Fibroblast of lung (primary cell): ENCODE measurements at regions not wholly inside any gene's neighbourhood (a gene's known extent, or its start where the extent isn't known, plus 50 kb on each side); places are given as distances from the start of the nearest gene placed in this dataset.

Experiments
- EZH2 ChIP-seq: IDR thresholded peaks from 2 replicates; pipeline ENCODE4 v1.5.1; 2012; ENCODE audit warnings: low read length, control low read depth, mild to moderate bottlenecking; ENCODE audit errors: missing control alignments
- TF ChIP-seq, protein P1 (sequence below), 2 donors: IDR thresholded peaks in 1 of 2; conservative IDR thresholded peaks in 1 of 2; 1 replicate in 1 of 2; 2 replicates in 1 of 2; pipeline ENCODE4 v1.5.1; 2011 to 2012; ENCODE audit warnings: low read length in 2 of 2, control low read depth in 1 of 2, inconsistent platforms in 1 of 2, low read depth in 1 of 2, mild to moderate bottlenecking in 1 of 2

DNA sequence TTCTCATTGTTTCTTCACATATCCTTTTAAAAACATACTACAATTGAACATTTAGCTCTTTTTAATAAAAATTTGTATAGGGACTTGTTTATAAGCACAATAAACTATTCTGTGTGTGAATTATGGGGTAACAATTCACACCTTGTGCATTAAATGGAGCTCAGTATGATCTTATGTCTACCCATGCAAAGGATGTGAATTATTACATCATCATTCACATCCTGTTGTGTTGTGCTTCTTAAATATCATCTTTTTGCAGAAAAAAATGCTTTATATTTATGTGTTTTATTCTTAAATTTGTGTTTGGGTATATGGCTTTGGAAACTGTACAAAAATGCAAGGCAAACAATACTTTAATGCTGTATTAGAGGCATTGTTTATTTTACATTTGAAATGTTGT lies 96.7 kb upstream of the PABPC4L start:
- TF ChIP-seq, protein P1, sequence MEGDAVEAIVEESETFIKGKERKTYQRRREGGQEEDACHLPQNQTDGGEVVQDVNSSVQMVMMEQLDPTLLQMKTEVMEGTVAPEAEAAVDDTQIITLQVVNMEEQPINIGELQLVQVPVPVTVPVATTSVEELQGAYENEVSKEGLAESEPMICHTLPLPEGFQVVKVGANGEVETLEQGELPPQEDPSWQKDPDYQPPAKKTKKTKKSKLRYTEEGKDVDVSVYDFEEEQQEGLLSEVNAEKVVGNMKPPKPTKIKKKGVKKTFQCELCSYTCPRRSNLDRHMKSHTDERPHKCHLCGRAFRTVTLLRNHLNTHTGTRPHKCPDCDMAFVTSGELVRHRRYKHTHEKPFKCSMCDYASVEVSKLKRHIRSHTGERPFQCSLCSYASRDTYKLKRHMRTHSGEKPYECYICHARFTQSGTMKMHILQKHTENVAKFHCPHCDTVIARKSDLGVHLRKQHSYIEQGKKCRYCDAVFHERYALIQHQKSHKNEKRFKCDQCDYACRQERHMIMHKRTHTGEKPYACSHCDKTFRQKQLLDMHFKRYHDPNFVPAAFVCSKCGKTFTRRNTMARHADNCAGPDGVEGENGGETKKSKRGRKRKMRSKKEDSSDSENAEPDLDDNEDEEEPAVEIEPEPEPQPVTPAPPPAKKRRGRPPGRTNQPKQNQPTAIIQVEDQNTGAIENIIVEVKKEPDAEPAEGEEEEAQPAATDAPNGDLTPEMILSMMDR (conservative IDR thresholded peaks at IDR 0.05 in 1 of 2, IDR thresholded peaks at IDR 0.05 in 1 of 2; ENCODE audit: low read depth in 1 of 2, low read length in 2 of 2): no peak
- TF ChIP-seq EZH2: no peak
